ENCODE measurements at regions not wholly inside any gene's neighbourhood (a gene's known extent, or its start where the extent isn't known, plus 50 kb on each side); places are given as distances from the start of the nearest gene placed in this dataset.

DNA sequence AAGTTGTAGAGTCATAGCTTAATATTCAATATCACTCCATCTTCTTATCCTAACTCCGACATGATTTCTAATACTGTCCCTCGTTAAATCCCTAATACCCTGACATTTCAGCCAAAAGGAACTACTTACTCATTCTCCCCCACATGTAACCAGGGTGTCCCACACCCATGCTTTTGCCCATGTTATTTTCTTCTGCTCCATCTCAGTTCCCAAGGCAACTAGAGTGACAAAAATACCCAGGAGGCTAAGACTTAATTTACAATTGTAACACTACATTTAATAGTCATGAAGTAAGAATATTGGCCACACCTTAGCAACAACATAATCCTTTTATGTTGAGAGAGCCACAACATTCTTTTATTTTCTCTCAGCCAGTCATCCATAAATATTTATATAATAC lies 248.5 kb upstream of the TGFBR2 start:
- no peak for TF ChIP-seq GATA1 (IDR thresholded peaks at IDR 0.05; ENCODE audit: low read depth, low read length)
- no peak for TF ChIP-seq POLR2A (IDR thresholded peaks at IDR 0.05; ENCODE audit: low read length)
- no peak for DNase-seq

DNA sequence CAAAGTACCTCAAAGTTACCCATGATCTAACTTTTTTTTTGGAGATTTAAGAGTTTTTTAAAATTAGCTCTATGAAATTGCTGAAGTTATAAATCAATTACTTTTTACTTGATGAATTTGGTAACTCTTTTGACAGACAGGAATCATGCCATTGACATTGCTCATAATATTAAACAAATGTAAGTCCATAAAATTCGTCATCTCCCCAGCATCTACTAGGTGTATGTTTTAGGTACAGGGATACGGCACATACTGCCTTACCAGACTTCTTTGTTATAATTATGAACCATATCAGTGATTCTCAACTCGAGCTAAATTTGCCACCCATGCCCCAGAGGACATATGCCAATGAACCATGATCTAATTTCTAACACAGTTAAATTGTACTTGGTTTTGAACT lies 247.5 kb upstream of the TGFBR2 start:
- no peak for TF ChIP-seq POLR2A (IDR thresholded peaks at IDR 0.05; ENCODE audit: low read length)
- TF ChIP-seq GATA1 (IDR thresholded peaks at IDR 0.05; ENCODE audit: low read depth, low read length), result no peak
- DNase-seq, result no peak

DNA sequence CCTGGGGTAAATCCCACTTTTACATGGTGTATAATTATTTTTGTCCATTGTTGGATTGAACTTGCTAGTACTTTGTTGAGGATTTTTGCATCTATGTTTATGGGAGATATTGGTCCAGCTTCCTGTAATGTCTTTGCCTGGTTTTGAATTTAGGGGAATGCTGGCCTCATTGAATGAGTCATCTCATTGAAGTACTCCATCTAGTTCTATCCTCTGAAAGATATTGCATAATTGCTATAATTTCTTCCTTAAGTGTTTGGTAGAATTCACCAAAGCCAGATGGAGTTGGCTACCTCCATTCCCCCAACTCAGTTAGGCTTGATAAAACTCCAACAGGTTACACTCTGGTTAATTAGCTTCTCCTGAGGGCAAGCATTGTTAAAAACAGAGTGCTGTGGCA lies 237.4 kb upstream of the TGFBR2 start:
- DNase-seq, result no peak
- no peak for TF ChIP-seq POLR2A (IDR thresholded peaks at IDR 0.05; ENCODE audit: low read length)
- TF ChIP-seq GATA1 (IDR thresholded peaks at IDR 0.05; ENCODE audit: low read depth, low read length), result no peak

DNA sequence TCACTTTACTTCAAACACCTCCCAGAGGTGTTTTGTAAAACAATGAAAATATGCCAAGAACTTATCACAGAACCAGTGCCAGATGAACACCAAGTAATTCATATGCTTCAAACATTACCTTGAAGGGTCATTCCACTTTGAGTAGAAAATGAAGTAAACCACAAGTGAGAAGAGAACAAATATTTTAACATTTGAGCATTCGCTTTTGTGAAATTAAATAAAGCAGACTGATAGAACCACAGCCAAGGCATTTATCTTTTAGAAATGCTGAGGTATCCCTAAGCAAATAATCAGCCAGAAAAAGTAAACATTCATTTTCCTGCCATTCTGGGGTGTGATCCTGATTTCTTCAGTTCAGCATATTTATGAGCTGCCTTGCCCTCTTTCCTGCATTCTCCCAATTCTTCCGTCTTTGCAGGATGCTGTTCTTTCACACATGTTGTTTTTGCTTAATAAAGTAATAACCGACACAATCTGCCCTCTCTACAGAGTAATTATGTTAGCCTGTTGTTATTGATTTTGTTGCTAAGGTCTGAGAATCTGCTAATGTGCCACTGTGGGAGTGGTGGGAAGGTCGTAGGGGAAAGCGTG lies 235.6 kb upstream of the TGFBR2 start:
- no peak for DNase-seq
- TF ChIP-seq POLR2A (IDR thresholded peaks at IDR 0.05; ENCODE audit: low read length) (no peak), GATA1 (IDR thresholded peaks at IDR 0.05; ENCODE audit: low read depth, low read length) (no peak)

DNA sequence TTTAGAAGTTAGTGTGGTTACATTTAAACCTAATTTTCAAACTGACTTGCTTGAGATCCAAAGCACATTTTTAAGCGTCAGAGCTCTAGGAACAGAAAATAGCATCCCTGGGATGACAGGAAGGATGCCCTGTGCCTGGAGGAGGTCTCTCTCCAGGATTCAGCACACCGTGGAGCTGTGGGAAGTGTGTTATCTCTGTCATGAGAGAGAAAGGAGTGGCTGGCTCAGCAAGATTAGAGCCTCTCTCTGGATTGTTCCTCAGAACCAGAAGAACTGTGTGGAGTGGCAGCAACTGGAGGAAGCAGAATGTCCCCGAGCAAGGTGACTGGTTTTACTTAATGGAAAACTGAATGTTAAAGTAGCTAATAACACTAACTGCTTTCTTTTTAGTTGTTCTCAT lies 233.6 kb upstream of the TGFBR2 start:
- DNase-seq, result no peak
- TF ChIP-seq POLR2A (IDR thresholded peaks at IDR 0.05; ENCODE audit: low read length), result no peak
- TF ChIP-seq GATA1 (IDR thresholded peaks at IDR 0.05; ENCODE audit: low read depth, low read length), result no peak

DNA sequence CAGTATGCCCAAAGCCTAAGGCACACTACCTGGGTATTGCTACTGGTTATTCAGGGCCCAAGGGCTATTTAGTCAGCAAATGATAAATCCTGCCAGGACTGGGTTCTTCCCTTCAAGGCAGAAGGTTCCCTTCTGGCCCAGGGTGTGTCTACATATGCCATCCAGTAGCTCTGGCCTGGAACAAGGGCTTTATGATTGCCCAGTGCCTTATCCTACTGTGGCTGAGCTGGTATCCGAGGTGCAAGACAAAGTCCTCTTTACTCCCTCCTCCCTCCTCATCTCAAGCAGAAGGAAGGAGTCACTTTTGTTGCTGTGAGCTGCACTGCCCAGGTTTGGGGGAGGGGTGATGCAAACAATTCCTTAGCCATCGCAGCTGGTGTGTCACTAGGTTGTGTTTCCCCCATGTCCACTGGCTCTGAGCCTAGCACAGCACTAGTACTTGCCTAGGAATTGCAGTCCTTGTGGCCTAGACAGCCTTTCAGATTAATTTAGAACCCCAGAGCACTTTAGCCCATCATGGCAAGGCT lies 221.8 kb upstream of the TGFBR2 start:
- DNase-seq, result no peak
- no peak for TF ChIP-seq GATA1 (IDR thresholded peaks at IDR 0.05; ENCODE audit: low read depth, low read length)
- no peak for TF ChIP-seq POLR2A (IDR thresholded peaks at IDR 0.05; ENCODE audit: low read length)

DNA sequence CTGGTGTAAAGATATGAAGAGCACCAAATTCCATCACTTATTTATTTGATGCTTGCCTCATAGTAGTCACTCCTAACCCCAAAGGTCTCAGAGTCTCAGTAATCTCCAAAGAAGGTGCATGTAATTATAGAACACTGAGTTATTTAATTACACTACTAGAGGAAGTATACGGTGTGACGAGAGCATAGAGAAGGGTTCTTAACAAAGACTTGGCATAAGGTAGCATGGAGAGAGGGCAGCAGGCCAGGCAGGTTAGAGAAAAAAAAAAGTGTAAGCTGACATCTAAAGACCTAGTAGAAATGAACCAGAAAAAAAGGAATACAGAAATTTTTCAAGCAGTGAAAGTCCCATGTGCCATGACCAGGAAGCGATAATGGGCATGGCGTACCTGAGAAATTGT lies 213.3 kb upstream of the TGFBR2 start:
- no peak for TF ChIP-seq GATA1 (IDR thresholded peaks at IDR 0.05; ENCODE audit: low read depth, low read length)
- no peak for TF ChIP-seq POLR2A (IDR thresholded peaks at IDR 0.05; ENCODE audit: low read length)
- no peak for DNase-seq

DNA sequence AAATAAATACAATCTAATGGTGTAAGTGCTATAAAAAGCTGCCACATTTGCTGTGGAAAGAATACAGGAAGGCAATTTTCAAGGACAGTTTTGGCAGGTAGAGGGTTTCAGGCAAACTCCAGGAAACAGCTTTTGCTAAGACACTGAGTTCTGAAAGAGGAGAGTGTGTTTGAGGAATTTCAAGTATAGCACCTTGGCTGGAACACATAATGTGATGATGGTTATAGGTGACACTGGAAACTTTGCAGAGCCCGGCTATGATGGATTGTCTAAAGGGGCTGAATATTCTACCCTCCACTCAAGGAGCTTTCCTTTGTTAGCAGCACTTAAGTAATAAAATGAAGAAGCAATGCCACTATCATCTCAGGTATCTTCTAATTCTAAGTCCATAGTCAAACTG lies 209.4 kb upstream of the TGFBR2 start:
- TF ChIP-seq POLR2A (IDR thresholded peaks at IDR 0.05; ENCODE audit: low read length) (no peak), GATA1 (IDR thresholded peaks at IDR 0.05; ENCODE audit: low read depth, low read length) (no peak)
- no peak for DNase-seq

DNA sequence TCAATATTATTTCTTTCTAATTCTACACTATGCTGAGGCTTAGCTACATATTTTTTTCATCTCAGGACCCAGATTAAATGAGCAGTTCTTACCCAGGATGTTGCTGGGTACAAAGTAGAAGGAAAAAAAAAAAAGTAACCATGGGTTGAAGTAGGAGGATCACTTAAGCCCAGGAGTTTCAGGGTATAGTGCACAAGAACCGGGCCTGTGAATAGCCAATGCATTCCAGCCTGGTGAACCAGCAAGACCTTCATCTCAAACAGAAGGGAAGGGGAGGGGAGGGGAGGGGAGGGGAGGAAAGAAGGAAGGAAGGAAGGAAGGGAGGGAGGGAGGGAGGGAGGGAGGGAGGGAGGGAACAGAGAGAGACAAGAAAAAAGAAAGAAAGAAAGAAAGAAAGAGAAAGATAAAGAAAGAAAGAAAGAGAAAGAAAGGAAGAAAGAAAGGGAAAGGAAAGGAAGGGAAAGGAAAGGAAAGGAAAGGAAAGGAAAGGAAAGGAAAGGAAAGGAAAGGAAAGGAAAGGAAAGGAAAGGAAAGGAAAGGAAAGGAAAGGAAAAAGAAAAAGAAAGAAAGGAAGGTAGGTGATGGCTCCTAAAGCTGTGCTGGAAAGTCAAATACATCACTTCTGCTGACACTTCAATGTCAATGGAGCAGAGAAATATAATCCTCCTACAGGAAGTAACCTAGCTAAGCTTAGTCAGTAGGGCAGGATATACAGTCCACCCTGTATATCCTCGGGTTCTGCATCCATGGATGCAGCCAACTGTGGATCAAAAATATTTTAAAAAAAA lies 206.8 kb upstream of the TGFBR2 start:
- TF ChIP-seq GATA1 (IDR thresholded peaks at IDR 0.05; ENCODE audit: low read depth, low read length), result no peak
- no peak for TF ChIP-seq POLR2A (IDR thresholded peaks at IDR 0.05; ENCODE audit: low read length)
- DNase-seq, result no peak

DNA sequence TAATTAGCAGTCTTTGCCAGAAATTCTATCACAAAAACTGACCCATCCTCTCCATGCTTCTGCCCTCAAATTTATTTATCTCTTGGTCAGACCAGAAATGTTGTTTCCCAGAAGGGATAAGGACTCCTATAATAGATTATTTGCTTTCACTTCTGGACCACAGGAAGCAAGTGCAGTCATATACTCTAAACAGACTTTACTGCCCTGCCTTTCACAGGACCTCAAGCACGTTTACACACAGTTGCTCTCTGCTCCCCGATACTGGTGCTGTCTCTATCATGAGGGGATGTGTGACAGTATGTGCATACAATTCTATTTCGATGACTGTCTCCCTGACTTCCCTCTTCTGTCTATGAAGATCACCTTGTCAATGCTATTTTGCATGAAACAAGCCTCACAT lies 205.5 kb upstream of the TGFBR2 start:
- no peak for DNase-seq
- TF ChIP-seq POLR2A (IDR thresholded peaks at IDR 0.05; ENCODE audit: low read length) (no peak), GATA1 (IDR thresholded peaks at IDR 0.05; ENCODE audit: low read depth, low read length) (no peak)

DNA sequence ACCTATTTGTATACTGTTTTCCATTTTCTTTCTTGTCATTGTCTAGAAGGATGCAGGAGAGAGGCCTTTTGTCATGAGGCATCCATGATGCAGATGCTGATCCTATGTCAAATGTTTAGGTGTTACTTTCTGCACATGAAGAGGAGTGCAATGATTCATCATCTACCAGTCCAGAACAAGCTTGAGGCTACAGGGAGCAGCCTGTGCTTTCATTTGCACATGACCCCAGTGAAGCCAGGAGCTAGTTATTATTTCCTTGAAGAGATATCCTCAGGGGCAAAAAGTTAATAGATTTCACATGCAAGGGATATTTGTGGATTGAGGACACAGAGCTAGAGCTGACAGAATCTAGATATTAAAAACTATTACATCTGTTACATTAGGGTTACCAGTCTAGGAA lies 204.4 kb upstream of the TGFBR2 start:
- DNase-seq, result no peak
- TF ChIP-seq GATA1 (IDR thresholded peaks at IDR 0.05; ENCODE audit: low read depth, low read length), result no peak
- TF ChIP-seq POLR2A (IDR thresholded peaks at IDR 0.05; ENCODE audit: low read length), result no peak

DNA sequence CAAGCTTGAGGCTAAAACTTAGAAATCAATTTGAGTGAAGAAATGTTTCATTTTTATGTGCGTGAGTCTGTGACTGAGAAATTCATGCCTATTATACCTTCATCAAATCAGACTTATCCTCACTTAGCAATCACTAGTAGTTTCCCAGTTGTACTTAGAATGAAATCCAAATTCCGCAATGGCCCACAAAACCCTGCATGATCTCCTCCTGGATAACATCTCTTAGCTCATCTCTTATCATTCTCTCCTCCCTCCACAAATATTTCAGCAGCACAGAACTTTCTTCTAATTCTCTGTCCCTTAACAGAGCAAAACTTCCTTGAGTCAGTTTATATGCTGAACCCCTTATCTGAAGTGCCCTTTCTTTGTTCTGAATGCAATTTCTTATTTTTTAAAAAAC lies 198.8 kb upstream of the TGFBR2 start:
- TF ChIP-seq GATA1 (IDR thresholded peaks at IDR 0.05; ENCODE audit: low read depth, low read length), result no peak
- TF ChIP-seq POLR2A (IDR thresholded peaks at IDR 0.05; ENCODE audit: low read length), result no peak

DNA sequence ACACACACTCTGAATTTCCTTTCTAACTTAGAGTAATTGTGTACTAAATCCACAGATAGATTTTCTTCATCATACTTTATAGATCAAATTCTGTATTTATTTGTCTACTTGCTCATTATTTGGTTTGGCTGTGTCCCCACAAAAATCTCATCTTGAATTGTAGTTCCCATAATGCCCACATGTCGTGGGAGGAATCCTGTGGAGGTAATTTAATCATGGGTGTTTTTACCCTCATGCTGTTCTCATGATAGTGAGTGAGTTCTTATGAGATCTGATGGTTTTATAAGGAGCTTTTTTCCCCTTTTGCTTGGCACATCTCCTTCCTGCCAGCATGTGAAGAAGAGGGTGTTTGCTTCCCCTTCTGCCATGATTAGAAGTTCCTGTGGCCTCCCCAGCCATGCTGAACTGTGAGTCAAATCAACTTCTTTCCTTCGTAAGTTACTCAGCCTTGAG lies 198.3 kb upstream of the TGFBR2 start:
- no peak for DNase-seq
- TF ChIP-seq GATA1 (IDR thresholded peaks at IDR 0.05; ENCODE audit: low read depth, low read length) (no peak), POLR2A (IDR thresholded peaks at IDR 0.05; ENCODE audit: low read length) (no peak)

More for the DNA sequence above, 198.8 kb upstream of the TGFBR2 start:
- DNase-seq, result no peak

DNA sequence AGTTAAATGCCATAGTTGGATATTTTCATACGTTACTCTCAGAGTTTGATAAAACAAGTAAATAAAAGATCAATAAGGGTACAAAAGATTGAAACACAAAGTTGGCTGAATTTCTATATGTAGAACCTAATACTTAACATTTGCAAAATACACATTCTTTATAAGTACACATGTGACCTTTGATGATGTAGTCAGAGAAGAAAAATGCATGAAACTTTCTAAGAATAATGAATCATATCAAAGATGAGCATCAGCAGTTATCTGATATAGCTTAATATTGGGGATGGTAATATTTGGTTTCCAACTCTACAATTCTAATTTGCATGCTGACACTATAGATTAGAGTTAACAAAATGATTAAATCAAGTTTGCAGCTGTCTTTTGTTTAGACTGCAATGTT lies 188.0 kb upstream of the TGFBR2 start:
- TF ChIP-seq POLR2A (IDR thresholded peaks at IDR 0.05; ENCODE audit: low read length) (no peak), GATA1 (IDR thresholded peaks at IDR 0.05; ENCODE audit: low read depth, low read length) (no peak)
- no peak for DNase-seq

DNA sequence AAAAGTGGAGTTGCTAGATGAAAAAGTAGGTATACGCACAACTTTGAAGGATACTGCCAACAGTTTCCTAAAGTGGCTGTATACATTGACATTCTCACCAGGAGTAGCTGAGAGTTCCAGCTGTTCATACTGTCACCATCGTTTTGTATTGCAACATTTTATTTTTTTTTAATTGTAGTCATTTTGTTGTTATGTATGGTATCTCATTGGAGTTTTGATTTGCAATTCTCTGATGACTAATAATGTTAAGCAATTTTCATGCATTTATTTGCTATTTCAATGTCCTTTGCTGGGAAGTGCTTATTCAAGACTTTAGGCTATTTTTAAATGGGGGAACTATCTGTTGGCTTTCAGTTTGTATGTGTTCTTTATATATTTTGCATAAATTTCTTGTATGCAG lies 185.1 kb upstream of the TGFBR2 start:
- DNase-seq, result no peak
- no peak for TF ChIP-seq POLR2A (IDR thresholded peaks at IDR 0.05; ENCODE audit: low read length)
- no peak for TF ChIP-seq GATA1 (IDR thresholded peaks at IDR 0.05; ENCODE audit: low read depth, low read length)
